Neural cell (in vitro differentiated cells): ENCODE measurements at regions not wholly inside any gene's neighbourhood (a gene's known extent, or its start where the extent isn't known, plus 50 kb on each side); places are given as distances from the start of the nearest gene placed in this dataset.

Experiments
- CTCF ChIP-seq: fragments of 450-650 bp; IDR thresholded peaks from 2 replicates; pipeline ENCODE4 v1.5.1; 2014; ENCODE audit warnings: antibody characterized with exemption, mild to moderate bottlenecking, moderate library complexity; ENCODE audit not compliant: poor library complexity, severe bottlenecking
- EZH2 ChIP-seq: fragments of 200-600, 300-800 bp; shearing (Covaris generic), sonication (generic); IDR thresholded peaks from 2 replicates; pipeline ENCODE4 v1.6.1; 2014; ENCODE audit warnings: antibody characterized with exemption, low read length, borderline replicate concordance, mild to moderate bottlenecking; ENCODE audit not compliant: insufficient read depth, poor library complexity, severe bottlenecking
- POLR2AphosphoS5 ChIP-seq: IDR thresholded peaks from 2 replicates; pipeline ENCODE4 v1.6.1; 2012
- TAF1 ChIP-seq: IDR thresholded peaks from 2 replicates; pipeline ENCODE4 v1.6.1; 2012; ENCODE audit warnings: low read depth

DNA sequence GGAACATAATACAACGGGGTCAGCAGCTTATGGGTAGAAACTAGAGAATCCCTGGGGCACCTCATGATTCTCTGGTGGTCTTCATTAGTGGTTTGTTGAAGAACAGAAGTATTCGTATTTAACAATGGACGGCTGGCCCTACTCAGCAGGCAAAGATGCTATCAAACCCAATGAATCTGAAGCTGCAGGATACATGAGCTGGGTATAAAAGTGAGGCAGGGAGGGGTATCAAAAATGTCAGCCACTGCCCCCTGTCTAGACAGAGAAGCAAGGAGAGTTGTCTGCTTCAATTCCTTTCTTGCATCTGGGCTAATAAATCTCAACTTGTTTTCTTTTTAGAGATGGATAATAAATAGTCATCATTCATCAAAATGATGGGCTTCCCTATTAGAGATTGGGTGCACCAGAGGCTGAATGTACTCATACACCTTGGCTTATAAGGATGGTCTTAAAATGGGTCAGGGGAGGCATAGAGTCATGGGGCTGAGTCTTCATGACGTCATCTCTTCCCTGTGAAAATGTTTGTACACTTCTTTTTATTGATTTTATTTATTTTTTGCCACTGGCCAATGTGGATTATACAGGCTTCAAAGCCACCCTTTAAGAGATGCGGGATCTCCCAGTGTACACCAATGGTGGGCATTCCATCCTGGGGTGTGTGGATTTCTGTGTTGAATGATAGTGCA, 259.5 kb downstream of the SHOX start:
- TF ChIP-seq CTCF (no peak), EZH2 (no peak), POLR2AphosphoS5 (no peak), TAF1 (no peak)
